ENCODE measurements at regions not wholly inside any gene's neighbourhood (a gene's known extent, or its start where the extent isn't known, plus 50 kb on each side); places are given as distances from the start of the nearest gene placed in this dataset.

DNA sequence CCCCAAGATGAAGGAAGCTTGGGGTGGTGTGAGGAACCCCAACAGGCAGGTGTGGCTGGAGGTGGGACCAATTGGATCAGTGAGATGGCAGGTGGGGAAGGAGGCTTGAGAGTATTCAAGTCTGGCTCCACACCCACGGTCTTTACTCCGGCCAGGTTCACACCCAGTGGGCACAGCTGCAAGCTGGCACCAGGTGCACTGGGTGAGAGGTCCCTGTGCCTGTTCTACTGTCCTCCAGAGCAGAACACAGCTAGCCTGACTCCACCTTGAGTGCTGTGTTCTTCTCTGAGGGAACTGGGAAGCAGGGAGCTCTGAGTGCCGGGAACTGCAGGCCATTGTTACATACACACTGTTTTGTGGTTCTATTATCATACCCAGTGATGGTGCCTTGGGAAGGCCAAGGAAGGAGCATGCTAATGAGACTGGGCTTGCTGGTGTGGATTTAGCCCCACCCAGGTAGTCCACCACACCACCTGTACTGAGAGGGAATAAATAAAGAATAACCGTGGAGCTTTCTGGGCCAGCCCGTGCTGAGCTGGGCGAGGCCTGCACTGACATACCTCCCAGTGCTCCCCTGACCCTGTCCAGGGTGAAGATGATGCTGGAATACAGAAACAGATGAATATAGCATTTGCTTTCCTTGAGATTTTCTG, 93.4 kb downstream of the ABHD5 start:
- DNase-seq (ENCODE audit: low read depth): no peak
- TF ChIP-seq, protein P1, sequence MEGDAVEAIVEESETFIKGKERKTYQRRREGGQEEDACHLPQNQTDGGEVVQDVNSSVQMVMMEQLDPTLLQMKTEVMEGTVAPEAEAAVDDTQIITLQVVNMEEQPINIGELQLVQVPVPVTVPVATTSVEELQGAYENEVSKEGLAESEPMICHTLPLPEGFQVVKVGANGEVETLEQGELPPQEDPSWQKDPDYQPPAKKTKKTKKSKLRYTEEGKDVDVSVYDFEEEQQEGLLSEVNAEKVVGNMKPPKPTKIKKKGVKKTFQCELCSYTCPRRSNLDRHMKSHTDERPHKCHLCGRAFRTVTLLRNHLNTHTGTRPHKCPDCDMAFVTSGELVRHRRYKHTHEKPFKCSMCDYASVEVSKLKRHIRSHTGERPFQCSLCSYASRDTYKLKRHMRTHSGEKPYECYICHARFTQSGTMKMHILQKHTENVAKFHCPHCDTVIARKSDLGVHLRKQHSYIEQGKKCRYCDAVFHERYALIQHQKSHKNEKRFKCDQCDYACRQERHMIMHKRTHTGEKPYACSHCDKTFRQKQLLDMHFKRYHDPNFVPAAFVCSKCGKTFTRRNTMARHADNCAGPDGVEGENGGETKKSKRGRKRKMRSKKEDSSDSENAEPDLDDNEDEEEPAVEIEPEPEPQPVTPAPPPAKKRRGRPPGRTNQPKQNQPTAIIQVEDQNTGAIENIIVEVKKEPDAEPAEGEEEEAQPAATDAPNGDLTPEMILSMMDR (conservative IDR thresholded peaks at IDR 0.05; ENCODE audit: low read depth, low read length): no peak
- no peak overlapping the region for H3K4me3 ChIP-seq (ENCODE audit: low read depth, low read length)

DNA sequence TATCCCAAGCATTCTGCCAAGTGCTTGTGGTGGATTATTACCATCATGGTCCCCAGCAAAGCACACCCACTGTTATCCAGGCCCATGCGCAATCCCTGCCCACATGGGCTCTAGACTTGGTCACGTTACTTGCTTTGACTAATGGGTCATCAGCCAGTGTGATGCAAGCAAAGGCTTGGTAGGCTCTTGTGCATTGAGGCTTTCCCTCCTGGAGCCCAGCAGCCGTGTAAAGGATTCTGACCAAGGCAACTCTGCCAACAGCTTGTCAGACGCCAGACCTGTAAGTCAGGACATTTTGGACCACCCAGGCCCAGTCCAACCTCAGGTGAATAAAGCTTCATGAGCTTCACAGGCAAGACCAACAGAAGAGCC, 93.9 kb downstream of the ABHD5 start:
- no peak overlapping the region for H3K4me3 ChIP-seq (ENCODE audit: low read depth, low read length)
- DNase-seq (ENCODE audit: low read depth): no peak
- TF ChIP-seq, protein P1 (conservative IDR thresholded peaks at IDR 0.05; ENCODE audit: low read depth, low read length): no peak

DNA sequence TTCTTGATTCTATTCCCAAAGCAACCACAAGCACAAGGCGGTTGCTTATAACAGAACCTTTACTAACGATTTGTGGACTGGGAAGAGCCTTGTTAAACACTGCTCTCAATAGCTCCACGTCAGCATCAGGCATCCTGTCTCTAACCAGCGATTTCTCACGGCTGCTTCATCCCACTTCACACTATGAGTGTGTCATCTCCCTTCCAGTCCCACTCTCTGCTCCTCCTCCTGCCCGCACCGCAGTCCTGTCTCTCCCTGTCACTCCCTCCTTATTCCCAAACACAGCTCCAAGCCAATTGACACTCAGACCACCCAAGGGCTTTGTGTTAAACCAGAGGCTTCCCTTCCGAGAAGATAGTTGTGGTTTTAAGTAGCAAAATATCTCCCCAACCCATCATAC, 94.8 kb downstream of the ABHD5 start:
- TF ChIP-seq, protein P1 (conservative IDR thresholded peaks at IDR 0.05; ENCODE audit: low read depth, low read length): no peak
- H3K4me3 ChIP-seq (ENCODE audit: low read depth, low read length): no peak overlapping the region
- no peak for DNase-seq (ENCODE audit: low read depth)

DNA sequence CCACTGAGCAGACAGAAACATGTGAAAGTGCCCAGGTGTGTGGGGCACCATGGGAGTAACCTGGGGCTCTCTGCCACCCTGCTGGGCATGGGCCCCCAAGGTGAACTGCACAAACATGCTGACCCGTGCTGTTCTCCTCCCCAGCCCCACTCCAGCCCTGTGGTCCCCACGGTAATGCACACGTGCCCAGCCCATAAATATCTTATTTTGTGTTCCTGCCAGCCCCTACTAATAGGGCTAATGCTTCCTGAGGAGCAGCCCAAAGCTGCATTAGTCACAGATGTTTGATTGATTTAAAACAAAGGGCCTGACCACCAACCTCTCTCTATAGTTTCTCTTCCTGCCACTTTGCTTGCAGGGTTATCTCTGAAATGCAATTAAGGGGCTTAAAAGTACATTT, 95.4 kb downstream of the ABHD5 start:
- H3K4me3 ChIP-seq (ENCODE audit: low read depth, low read length): no peak overlapping the region
- TF ChIP-seq, protein P1 (conservative IDR thresholded peaks at IDR 0.05; ENCODE audit: low read depth, low read length): no peak
- no peak for DNase-seq (ENCODE audit: low read depth)

DNA sequence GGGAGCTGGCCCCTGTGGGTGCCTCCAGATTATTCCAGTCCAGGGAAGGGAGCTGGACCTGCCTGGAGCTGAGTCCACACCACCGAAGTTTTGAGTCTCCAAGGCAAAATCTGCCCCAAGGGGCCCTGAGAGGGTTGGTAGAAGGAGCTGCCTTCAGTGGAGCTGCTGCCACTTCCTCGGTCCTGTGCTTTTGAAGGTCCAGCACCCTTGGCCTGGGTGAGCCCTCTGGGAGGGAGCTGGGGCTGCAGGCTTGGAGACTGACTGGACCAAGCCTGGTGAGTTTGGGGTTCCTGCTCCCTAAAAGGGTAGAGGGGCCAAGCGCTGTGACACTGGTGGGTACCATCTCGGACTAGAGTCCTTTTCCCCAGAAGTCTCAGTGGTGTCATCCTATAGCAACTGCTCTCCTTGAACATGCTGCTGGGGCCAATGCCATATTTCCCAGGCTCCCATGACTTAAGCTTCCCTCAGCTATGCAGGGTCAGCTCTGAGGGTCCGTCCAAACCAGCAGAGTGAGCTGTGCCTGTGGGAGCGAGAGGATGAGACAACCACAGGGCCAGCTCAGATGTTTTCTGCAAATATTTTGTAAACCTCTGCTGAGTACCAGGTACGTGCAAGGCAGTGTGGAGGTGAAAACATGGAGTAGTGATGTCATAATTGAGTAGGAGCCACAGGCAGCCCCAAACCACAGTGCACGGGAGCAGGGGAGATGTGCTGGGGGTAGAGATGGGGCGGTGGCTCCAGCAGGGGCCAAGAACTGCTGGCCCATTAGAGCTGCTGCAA, 96.0 kb downstream of the ABHD5 start:
- DNase-seq (ENCODE audit: low read depth): no peak
- H3K4me3 ChIP-seq (ENCODE audit: low read depth, low read length): no peak overlapping the region
- TF ChIP-seq, protein P1 (conservative IDR thresholded peaks at IDR 0.05; ENCODE audit: low read depth, low read length): no peak

DNA sequence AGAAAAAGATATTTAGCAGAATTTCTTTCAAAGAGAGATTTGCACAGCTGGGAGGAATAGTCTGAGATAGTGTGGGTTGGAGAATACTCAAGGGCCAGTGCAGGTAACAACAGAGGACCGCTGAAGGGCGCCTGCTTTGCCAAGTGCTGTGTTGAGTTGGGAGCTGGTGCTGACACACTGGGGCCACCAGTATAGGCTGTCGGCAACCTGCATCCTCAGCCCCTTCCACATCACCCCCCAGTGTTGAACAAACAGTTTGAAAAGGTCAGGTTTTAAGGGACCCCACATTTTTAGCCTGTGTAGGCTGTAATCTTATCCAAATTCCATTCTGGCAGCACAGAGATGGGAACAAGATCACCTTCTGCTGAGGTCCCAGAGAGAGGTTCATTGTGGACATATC, 96.6 kb downstream of the ABHD5 start:
- TF ChIP-seq, protein P1 (conservative IDR thresholded peaks at IDR 0.05; ENCODE audit: low read depth, low read length): no peak
- DNase-seq (ENCODE audit: low read depth): no peak

DNA sequence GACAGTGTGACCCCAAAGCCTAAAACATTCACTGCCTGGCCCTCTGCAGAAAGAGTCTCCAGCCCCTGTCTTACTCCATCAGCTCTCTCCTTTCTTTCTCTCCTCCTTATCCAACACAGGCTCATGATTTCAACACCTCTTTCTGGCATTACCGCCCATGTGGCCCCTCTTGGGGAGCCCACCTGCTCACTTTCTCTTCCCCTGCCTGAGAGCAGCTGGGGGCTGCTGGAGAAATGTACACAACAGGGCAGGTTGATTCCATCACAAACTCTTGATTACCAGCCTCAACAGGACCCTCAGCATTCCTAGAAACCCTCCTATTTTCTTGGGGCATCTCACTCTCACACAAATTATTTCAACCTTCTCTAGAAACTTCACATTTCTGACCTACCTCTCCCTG, 98.3 kb downstream of the ABHD5 start:
- H3K4me3 ChIP-seq (ENCODE audit: low read depth, low read length): no peak overlapping the region
- no peak for DNase-seq (ENCODE audit: low read depth)
- TF ChIP-seq, protein P1 (conservative IDR thresholded peaks at IDR 0.05; ENCODE audit: low read depth, low read length): no peak

More for the DNA sequence above, 96.6 kb downstream of the ABHD5 start:
- H3K4me3 ChIP-seq (ENCODE audit: low read depth, low read length): no peak overlapping the region

Measured in epithelial cell of proximal tubule (primary cell).